ENCODE measurements at regions not wholly inside any gene's neighbourhood (a gene's known extent, or its start where the extent isn't known, plus 50 kb on each side); places are given as distances from the start of the nearest gene placed in this dataset.

DNA sequence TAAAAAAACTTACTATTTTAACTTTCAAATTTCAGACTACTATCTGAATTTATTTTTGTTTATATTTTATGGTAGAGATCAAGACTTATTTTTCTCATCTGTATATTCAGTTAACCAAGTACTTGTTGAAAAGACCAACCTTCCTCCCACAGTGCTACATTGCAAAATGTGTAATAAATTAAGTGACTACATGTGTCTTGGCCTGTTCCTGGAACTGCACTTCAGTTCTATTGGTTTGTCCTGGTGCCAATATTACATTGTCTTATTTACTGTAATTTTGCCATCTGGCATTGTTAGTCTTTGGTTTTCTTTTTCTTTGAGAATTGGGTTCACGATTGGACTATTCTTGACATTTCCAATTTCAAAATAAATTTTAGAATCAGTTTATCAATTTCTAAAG, 138.4 kb upstream of the KCNMB2 start:
- WGBS, 2 donors: 79 to 93% methylated on average over 1 of the region's 1 CpG
- TF ChIP-seq, protein P1, sequence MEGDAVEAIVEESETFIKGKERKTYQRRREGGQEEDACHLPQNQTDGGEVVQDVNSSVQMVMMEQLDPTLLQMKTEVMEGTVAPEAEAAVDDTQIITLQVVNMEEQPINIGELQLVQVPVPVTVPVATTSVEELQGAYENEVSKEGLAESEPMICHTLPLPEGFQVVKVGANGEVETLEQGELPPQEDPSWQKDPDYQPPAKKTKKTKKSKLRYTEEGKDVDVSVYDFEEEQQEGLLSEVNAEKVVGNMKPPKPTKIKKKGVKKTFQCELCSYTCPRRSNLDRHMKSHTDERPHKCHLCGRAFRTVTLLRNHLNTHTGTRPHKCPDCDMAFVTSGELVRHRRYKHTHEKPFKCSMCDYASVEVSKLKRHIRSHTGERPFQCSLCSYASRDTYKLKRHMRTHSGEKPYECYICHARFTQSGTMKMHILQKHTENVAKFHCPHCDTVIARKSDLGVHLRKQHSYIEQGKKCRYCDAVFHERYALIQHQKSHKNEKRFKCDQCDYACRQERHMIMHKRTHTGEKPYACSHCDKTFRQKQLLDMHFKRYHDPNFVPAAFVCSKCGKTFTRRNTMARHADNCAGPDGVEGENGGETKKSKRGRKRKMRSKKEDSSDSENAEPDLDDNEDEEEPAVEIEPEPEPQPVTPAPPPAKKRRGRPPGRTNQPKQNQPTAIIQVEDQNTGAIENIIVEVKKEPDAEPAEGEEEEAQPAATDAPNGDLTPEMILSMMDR (IDR thresholded peaks at IDR 0.05): no peak
- no peaks in the 10 kb centered on the region for H3K36me3 ChIP-seq
- intact Hi-C loops (cut with DNase I): no loop called here
- H3K4me1 ChIP-seq: no peaks in the 10 kb centered on the region
- ATAC-seq (no peak), DNase-seq (no peak), FAIRE-seq (no peak)
- H3K27me3 ChIP-seq: no peaks in the 10 kb centered on the region
- H3K27ac ChIP-seq: no peak overlapping the region
- H3K4me3 ChIP-seq: no peak overlapping the region
- H3K9me3 ChIP-seq: no peaks in the 10 kb centered on the region

DNA sequence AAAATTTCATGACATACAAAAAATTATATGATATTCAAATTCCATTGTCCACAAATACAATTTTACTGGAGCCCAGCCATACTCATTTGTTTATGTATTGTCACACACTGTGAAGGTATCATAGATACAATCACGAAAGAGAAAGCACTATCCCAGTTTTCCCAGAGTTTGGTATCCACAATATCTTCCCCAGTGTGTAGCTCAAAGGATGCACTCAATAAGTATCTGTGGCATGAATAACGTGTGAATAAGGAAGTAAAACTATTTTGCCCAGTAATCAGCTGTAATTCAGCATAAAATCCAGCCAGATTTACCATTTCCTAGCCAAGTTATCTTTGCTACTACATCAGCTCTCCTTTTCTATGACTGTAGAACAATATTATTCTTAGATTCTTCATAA, 131.3 kb upstream of the KCNMB2 start:
- TF ChIP-seq, protein P1 (IDR thresholded peaks at IDR 0.05): no peak
- no peak for FAIRE-seq
- Histone ChIP-seq H3K27me3 (no peaks in the 10 kb centered on the region), H3K4me3 (no peak overlapping the region), H3K9me3 (no peaks in the 10 kb centered on the region), H3K4me1 (peaks cover 0 to 11% (median 7%) of the 10 kb centered on the region in 3 donors), H3K36me3 (no peaks in the 10 kb centered on the region), H3K27ac (no peak overlapping the region)
- intact Hi-C loops (cut with DNase I): no loop called here
- no peak for ATAC-seq
- WGBS, 2 donors: 24 to 35% methylated on average over 2 of the region's 2 CpGs
- DNase-seq: no peak

DNA sequence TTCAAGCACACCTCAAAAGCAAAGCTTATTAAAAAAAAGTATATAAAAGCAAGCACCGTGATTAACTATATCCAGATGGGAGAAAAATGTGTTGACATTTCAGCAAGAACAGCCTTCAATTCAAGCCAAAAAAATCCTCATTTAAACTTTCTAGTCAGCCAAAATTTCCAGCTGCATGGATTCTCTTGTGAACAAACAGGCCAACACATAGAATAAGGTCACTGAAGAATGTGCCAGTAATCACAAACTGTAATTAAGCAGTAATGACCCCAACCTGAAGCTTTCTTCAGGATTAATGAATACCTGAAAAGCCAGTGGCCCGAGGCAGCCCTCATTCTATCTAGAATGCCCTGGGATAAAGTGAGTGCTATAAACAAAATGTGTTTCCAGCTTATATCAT, 130.7 kb upstream of the KCNMB2 start:
- peaks cover 0 to 11% (median 7%) of the 10 kb centered on the region in 3 donors for H3K4me1 ChIP-seq
- no peaks in the 10 kb centered on the region for H3K27me3 ChIP-seq
- 22 to 24% methylated on average over 2 of the region's 2 CpGs for WGBS, 2 donors
- H3K4me3 ChIP-seq: no peak overlapping the region
- no peak overlapping the region for H3K27ac ChIP-seq
- TF ChIP-seq, protein P1 (IDR thresholded peaks at IDR 0.05): no peak
- intact Hi-C loops (cut with DNase I): no loop called here
- DNase-seq: no peak
- ATAC-seq: no peak
- no peaks in the 10 kb centered on the region for H3K9me3 ChIP-seq
- H3K36me3 ChIP-seq: no peaks in the 10 kb centered on the region
- FAIRE-seq: no peak

DNA sequence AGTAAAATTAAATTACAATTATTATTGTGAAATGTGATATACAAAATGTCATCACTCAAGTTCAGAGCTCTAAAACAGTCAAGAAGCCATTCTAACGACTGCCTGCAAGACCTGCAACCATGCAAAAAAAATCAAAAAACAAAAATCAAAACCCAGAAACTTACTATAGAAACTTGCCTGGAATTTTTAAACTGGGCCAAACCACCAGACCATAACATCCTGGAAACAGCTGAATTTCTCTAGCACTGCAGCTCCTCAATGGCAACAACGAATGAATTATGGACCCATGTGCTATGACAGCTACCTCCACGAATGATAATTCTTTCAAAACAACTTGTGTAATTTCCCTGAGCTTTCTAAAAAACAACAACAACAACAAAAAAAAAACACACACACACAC, 130.0 kb upstream of the KCNMB2 start:
- H3K4me3 ChIP-seq: no peak overlapping the region
- no peaks in the 10 kb centered on the region for H3K9me3 ChIP-seq
- TF ChIP-seq, protein P1 (IDR thresholded peaks at IDR 0.05): no peak
- WGBS, 2 donors: 68 to 74% methylated on average over 3 of the region's 3 CpGs
- ATAC-seq (no peak), FAIRE-seq (no peak), DNase-seq (no peak)
- intact Hi-C loops (cut with DNase I): no loop called here
- H3K27ac ChIP-seq: no peak overlapping the region
- H3K36me3 ChIP-seq: no peaks in the 10 kb centered on the region
- H3K27me3 ChIP-seq: no peaks in the 10 kb centered on the region
- peaks cover 0 to 11% (median 7%) of the 10 kb centered on the region in 3 donors for H3K4me1 ChIP-seq

DNA sequence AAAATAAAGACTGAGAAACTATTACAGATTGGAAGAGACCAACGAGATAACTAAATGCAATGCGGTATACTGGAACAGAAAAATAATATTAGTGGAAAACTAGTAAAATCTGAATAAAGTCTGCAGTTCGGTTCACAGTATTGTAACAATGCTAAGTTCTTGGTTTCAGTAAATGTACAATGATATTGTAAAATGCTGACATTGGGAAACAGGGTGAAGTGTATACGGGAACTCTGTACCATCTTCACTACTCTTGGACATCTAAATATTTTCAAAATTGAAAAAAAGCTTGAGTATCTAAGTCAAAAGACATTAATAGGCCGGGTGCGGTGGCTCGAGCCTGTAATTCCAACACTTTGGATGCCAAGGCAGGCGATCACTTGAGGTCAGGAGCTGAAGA, 120.9 kb upstream of the KCNMB2 start:
- TF ChIP-seq, protein P1 (IDR thresholded peaks at IDR 0.05): no peak
- Histone ChIP-seq H3K36me3 (no peaks in the 10 kb centered on the region), H3K27ac (no peak overlapping the region), H3K27me3 (no peaks in the 10 kb centered on the region), H3K4me3 (no peak overlapping the region), H3K4me1 (no peaks in the 10 kb centered on the region), H3K9me3 (no peaks in the 10 kb centered on the region)
- WGBS, 2 donors: 80 to 85% methylated on average over 8 of the region's 8 CpGs
- intact Hi-C loops (cut with DNase I): no loop called here
- DNase-seq (no peak), ATAC-seq (no peak), FAIRE-seq (no peak)

Data from pancreas (tissue), 10 donors.